Islet of Langerhans (tissue), 1 donor: ENCODE measurements at regions not wholly inside any gene's neighbourhood (a gene's known extent, or its start where the extent isn't known, plus 50 kb on each side); places are given as distances from the start of the nearest gene placed in this dataset.
"Not testable (repeated sequence)": the region's sequence is repeated elsewhere in the genome, so short reads cannot be mapped to it uniquely, and the experiment has no call there.

Experiments
- FAIRE-seq: peaks from one replicate; lab custom pipeline; 2011; peaks lifted over from hg19 to GRCh38; lab: Jason Lieb, UNC

GRCh38 chr7:119270644-119271043 lies 1002.3 kb upstream of the KCND2 start:
- no peak for FAIRE-seq

- FAIRE-seq = no peak
Measured at GRCh38 chr7:119271147-119271779, 1001.7 kb upstream of the KCND2 start.

- no peak for FAIRE-seq
Measured at GRCh38 chr7:119281181-119281846, 991.7 kb upstream of the KCND2 start.

DNA sequence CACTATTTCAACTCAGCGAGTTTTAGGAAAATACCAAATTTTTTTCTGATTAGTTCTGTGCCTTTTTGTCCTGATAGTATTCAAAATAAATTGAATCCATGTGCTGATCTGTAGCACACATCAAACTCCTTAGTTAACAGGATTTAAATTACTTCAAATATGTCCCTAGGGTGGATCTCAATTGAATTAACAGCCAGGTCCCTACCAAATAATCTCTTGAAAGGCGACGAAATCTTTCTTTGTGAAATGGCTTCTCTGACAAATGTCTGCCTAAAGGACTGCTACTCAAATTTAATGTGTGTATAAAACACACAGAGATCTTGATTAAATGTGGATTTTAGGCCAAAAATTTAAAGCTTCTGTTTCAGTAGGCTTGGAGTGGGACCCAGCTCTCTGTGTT lies 989.6 kb upstream of the KCND2 start:
- FAIRE-seq = no peak

GRCh38 chr7:119288416-119288815 lies 984.6 kb upstream of the KCND2 start:
- no peak for FAIRE-seq

DNA sequence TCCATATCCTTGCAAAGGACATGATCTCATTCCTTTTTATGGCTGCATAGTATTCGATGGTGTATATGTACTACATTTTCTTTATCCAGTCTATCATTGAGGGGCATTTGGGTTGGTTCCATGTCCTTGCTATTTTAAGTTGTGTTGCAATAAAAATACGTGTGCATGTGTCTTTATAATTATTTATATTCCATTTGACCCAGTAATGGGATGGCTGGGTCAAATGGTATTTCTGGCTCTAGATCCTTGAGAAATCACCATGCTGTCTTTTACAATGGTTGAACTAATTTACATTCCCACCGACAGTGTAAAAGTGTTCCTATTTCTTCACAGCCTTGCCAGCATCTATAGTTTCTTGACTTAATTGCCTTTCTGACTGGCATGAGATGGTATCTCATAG lies 972.6 kb upstream of the KCND2 start:
- FAIRE-seq = not testable (repeated sequence)

GRCh38 chr7:119320316-119320715 lies 952.7 kb upstream of the KCND2 start:
- no peak for FAIRE-seq

- no peak for FAIRE-seq
Measured at GRCh38 chr7:119329715-119330114, 943.3 kb upstream of the KCND2 start.

DNA sequence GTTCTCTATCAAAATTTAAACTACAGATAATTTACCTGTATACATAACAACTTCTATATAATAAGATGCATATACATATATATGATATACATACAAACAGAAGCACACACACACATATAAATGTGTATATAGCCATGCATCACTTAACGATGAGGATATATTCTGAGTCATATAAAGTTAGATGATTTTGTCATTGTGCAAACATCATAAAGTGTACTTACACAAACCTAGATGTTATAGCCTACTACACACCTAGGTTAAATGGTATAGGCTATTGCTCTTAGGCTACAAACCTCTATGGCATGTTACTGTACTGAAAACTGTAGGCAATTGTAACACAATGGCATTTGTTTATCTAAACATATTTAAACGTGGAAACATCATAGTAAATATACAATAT lies 937.6 kb upstream of the KCND2 start:
- no peak for FAIRE-seq

DNA sequence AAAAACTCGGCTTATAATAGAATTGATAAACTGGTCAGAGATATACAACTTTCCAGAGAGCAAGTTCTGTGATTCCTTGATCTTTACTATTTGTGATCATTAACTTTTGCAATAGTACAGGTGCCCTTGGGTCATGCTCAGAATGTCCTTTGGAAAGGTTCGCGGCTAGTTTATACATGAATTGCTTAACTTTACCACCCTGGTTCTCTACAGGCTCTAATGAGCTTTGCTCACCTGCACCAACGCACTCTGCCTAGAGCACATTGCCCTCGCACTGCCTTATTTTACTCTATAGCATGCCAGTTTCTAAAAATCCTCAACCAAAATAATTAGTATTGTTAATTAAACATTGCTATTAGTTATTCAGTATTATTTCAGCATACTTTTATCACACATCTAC lies 931.2 kb upstream of the KCND2 start:
- no peak for FAIRE-seq

DNA sequence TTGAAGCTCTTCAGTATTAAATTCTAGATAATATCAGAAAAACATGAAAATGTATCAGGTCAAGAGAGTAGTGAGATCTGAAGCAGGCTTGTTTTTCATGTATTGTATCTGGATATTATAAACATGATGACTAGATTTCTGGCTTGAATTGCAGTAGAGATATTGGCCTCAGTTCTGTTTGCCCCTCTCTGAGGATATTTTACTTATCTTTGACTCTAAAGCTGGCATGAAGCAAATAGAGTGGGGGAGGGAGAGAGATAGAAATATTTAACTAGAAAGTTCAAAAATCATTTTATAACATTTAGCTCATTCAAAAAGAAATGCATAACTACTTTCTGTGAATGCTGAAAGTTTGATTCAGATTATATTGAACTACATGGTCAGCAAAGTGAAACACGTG lies 929.7 kb upstream of the KCND2 start:
- no peak for FAIRE-seq

DNA sequence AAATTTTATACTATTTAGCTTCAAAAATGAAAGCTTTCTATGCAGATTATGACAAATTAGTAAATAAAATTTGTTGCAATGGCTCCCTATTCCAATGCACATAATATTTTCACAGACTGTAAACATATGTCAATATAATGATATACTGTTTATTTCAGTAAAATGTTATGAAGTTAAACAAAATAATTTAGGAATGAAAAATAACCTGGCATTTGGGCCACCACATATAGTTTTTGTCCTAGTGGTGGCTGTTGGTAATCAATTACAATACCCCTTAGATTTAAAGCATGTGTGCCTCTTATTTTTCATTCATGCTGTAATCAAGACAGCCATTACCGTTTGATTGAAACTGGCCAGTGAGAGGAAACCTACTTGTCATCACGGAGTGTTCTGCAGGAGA lies 928.5 kb upstream of the KCND2 start:
- FAIRE-seq = no peak

GRCh38 chr7:119348491-119348890 lies 924.5 kb upstream of the KCND2 start:
- FAIRE-seq = no peak

- no peak for FAIRE-seq
Measured at GRCh38 chr7:119350334-119350733, 922.6 kb upstream of the KCND2 start.

GRCh38 chr7:119351320-119351719 lies 921.7 kb upstream of the KCND2 start:
- FAIRE-seq = no peak

GRCh38 chr7:119374436-119374835 lies 898.5 kb upstream of the KCND2 start:
- no peak for FAIRE-seq

DNA sequence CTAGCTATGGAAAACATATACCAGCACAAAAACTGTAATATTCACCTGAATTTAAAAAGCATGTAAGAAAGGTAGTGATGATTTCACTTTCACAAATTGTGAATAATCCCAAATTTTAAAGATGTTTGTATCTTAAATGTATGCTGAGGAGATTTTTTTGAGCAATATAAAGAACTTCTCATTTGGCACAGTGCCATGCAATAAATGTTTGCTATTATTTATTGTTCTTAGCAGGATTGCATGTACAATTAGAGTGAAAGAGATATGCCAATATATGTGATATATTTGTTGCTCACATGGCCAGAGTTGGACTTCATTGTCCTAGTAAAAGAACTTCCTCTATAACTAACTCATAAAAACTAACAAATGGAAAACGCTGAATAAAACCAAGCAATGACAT lies 895.1 kb upstream of the KCND2 start:
- no peak for FAIRE-seq

DNA sequence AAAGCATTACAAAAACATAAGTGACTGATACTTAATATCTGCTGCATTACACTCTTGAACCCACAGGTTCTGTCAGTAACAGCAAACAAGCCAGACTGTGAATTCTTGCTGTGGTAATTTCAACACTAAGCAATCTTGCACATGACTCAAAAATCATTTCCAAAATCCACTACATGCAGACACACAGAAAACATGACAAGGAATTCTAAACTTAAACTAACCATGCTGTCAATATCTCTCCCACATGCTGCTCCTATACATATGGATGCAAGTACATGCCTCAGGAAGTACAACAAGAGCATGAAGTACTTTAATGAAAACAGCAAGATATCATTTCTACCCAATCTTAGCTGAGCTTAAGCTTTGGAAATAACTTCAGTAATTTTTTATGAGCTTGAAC lies 890.2 kb upstream of the KCND2 start:
- FAIRE-seq = no peak

GRCh38 chr7:119395024-119395423 lies 878.0 kb upstream of the KCND2 start:
- FAIRE-seq = no peak

DNA sequence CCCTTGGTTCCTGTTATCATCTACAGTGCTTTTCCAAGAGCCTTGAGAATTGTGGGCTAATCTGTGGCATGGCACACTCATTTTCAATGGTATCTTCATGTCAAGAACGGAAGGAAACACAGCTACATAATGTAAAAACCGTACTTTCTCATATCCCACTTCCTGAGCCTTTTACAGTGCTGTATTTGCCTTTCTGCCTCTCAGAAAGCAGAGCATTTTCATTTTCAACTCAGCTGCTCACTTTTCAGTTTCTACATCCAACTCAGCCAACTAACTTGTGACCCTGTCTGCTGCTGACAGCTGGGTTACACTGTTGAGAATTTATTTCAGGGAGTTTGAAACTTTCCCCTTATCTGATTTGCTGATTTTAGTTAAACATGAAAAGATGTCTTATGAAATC lies 875.8 kb upstream of the KCND2 start:
- no peak for FAIRE-seq

DNA sequence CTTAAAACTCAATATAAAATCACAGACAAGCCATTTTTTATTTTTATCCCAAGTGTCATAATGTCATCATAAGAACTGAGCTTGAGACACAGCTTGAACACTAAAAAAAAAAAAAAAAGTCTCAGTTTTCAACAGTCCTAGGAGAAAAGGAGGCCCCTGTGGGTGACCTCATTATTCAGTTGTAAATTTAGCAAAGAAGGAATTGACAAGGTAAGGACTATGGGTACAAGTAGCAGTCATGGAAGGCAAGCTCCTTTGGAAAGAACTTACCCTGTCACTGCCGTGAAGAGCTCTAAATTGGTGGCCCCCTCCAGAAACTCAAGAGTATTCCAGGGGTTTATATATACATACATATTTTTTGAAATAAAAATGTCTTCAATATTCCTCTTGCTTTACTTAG lies 864.4 kb upstream of the KCND2 start:
- no peak for FAIRE-seq

GRCh38 chr7:119413314-119413805 lies 859.6 kb upstream of the KCND2 start:
- FAIRE-seq = no peak

GRCh38 chr7:119415682-119416081 lies 857.3 kb upstream of the KCND2 start:
- FAIRE-seq = no peak

DNA sequence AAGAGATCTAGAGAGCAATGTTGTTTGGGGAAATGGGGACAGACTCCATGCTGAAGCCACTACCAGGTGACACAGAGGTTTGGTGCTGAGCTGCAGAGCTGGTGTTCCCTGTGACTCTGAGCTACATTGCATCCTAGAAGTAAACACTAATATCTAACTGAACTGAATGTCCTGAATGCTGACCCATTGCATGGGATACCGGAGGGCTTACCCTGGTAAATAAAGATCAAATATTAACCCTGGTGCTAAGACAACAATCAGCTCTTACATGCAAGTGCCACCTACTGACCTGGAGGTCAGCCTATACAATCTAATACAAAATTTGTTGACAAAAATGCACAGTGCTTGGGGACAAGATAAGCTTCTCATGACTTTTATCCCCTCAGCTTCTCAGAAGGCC lies 851.3 kb upstream of the KCND2 start:
- FAIRE-seq = no peak
